ENCODE measurements at regions not wholly inside any gene's neighbourhood (a gene's known extent, or its start where the extent isn't known, plus 50 kb on each side); places are given as distances from the start of the nearest gene placed in this dataset.
"Not testable (repeated sequence)": the region's sequence is repeated elsewhere in the genome, so short reads cannot be mapped to it uniquely, and the experiment has no call there.

DNA sequence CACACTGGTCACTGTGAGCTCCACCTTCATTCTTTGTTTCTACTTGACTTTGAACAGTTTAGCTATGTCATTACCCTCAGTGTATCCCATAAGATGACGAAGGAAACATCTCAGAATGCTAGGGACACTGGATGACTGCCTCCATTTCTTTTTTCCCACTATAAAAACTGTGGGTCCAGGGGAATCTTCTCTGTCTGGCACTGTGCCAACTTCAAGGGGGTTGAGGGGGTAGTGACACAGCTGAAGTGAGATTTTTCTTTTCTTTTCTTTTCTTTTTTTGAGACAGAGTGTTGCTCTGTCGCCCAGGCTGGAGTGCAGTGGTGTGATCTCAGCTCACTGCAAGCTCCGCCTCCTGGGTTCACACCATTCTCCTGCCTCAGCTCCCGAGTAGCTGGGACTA, 302.6 kb upstream of the TARS1 start:
- H3K27ac ChIP-seq (ENCODE audit: low read length); H3K9me3 ChIP-seq (ENCODE audit: control insufficient read depth in 2 of 2, low read length in 2 of 2); H3K27me3 ChIP-seq (ENCODE audit: control insufficient read depth in 1 of 2, insufficient read depth in 2 of 2, low read length in 2 of 2); H3K36me3 ChIP-seq (ENCODE audit: control insufficient read depth in 2 of 2, insufficient read depth in 2 of 2, low read length in 2 of 2); H3K4me3 ChIP-seq (ENCODE audit: low read length in 2 of 2); H3K4me1 ChIP-seq (ENCODE audit: control insufficient read depth, insufficient read depth, low read length); H3K9ac ChIP-seq (ENCODE audit: low read length in 2 of 2): not testable (repeated sequence)

DNA sequence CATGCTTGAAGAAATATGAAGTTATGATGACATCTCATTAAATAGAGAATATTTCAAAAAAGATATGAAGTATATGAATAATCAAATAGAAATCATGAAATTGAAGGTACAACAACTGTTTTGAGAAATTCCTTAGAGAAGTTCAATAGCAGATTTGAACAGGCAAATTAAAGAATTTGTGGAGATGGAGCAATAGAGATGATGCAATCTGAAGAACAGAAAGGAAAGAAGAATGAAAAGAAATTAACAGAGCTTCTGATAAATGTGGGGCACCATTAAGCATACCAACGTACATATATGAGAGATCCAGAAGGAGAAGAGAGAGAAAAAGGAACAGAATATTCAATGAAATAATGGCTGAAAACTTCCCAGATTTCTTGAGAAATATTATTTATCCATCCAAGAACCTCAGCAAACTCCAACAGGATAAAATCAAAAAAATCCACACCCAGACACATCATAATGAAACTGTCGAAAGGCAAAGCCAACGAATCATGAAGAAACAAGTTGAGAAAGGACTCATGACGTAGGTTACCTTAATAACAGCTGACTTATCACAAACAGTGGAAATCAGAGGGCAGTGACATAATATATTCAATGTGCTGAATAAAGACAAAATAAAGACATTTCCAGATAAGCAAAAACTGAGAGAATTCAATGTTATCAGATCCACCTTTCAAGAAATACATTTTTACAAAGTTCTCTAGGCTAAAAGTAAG, 297.2 kb upstream of the TARS1 start:
- Histone ChIP-seq H3K4me1 (ENCODE audit: control insufficient read depth, insufficient read depth, low read length) (no peaks in the 10 kb centered on the region), H3K9me3 (ENCODE audit: control insufficient read depth in 2 of 2, low read length in 2 of 2) (no peaks in the 10 kb centered on the region), H3K9ac (ENCODE audit: low read length in 2 of 2) (no peak overlapping the region), H3K27ac (ENCODE audit: low read length) (no peak overlapping the region), H3K36me3 (ENCODE audit: control insufficient read depth in 2 of 2, insufficient read depth in 2 of 2, low read length in 2 of 2) (no peaks in the 10 kb centered on the region), H3K27me3 (ENCODE audit: control insufficient read depth in 1 of 2, insufficient read depth in 2 of 2, low read length in 2 of 2) (no peaks in the 10 kb centered on the region), H3K4me3 (ENCODE audit: low read length in 2 of 2) (no peak overlapping the region)

DNA sequence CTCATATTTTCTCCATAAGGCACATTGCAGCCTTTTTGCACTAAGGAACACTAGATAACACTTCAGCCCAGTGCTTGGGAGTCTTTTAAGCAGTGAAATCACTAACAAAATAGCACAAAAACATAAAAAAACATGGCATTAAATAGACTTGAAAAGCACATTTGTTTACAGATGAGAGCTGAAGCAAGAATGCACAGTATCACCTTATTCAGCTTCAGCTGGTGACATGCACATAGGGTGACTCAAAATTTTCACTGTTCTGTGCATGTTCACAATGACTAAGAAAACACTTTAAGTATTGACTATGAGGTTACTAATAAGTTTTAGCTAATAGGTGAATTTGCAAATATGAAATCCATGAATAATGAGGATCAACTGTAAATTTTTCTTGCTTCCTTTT, 293.9 kb upstream of the TARS1 start:
- H3K4me3 ChIP-seq (ENCODE audit: low read length in 2 of 2), result no peak overlapping the region
- no peaks in the 10 kb centered on the region for H3K36me3 ChIP-seq (ENCODE audit: control insufficient read depth in 2 of 2, insufficient read depth in 2 of 2, low read length in 2 of 2)
- H3K27me3 ChIP-seq (ENCODE audit: control insufficient read depth in 1 of 2, insufficient read depth in 2 of 2, low read length in 2 of 2), result no peaks in the 10 kb centered on the region
- no peaks in the 10 kb centered on the region for H3K9me3 ChIP-seq (ENCODE audit: control insufficient read depth in 2 of 2, low read length in 2 of 2)
- no peak overlapping the region for H3K9ac ChIP-seq (ENCODE audit: low read length in 2 of 2)
- no peak overlapping the region for H3K27ac ChIP-seq (ENCODE audit: low read length)
- no peaks in the 10 kb centered on the region for H3K4me1 ChIP-seq (ENCODE audit: control insufficient read depth, insufficient read depth, low read length)

DNA sequence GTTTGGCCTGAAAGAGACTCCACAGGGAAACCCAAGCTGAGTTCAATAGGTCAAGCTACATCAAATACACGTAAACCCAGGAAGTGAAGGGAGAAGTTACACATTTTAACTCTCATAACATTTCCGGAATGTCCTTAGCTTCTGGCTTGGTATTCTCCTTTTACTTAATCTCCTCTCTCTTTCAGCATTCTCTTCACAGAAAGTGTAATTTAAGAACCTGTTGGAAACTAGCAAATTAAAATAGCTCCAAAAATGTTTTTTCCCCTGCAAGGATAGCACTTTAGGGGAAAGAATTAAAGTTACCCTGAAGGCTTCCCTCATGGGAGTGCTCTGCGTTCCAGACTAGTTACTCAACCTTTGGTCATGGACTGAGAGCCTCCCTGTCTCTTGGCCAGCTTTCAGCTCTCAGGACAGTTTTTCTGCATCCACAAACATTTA, 292.7 kb upstream of the TARS1 start:
- H3K36me3 ChIP-seq (ENCODE audit: control insufficient read depth in 2 of 2, insufficient read depth in 2 of 2, low read length in 2 of 2), result no peaks in the 10 kb centered on the region
- H3K4me1 ChIP-seq (ENCODE audit: control insufficient read depth, insufficient read depth, low read length), result no peaks in the 10 kb centered on the region
- no peak overlapping the region for H3K4me3 ChIP-seq (ENCODE audit: low read length in 2 of 2)
- no peak overlapping the region for H3K27ac ChIP-seq (ENCODE audit: low read length)
- no peak overlapping the region for H3K9ac ChIP-seq (ENCODE audit: low read length in 2 of 2)
- no peaks in the 10 kb centered on the region for H3K9me3 ChIP-seq (ENCODE audit: control insufficient read depth in 2 of 2, low read length in 2 of 2)
- no peaks in the 10 kb centered on the region for H3K27me3 ChIP-seq (ENCODE audit: control insufficient read depth in 1 of 2, insufficient read depth in 2 of 2, low read length in 2 of 2)

DNA sequence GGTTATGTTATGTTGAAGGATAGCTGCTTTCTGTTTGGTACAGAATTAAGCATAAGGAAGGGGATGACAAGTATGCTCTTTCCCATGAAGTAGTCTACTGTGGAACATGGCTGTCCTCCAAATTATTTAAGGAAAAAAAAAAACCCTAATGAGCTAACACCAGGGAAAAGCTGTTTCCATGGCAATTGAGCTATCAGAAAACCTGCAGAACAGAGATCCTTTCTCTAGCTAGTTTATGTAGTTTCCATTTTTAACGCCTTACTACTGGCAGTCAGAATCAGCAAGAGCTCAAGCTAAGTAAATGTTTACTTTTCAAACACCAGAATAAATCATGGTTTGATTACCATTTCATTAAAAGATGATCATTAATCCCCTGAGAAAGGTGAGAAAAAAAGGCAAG, 287.4 kb upstream of the TARS1 start:
- Histone ChIP-seq H3K4me3 (ENCODE audit: low read length in 2 of 2) (no peak overlapping the region), H3K9ac (ENCODE audit: low read length in 2 of 2) (no peak overlapping the region), H3K9me3 (ENCODE audit: control insufficient read depth in 2 of 2, low read length in 2 of 2) (no peaks in the 10 kb centered on the region), H3K36me3 (ENCODE audit: control insufficient read depth in 2 of 2, insufficient read depth in 2 of 2, low read length in 2 of 2) (no peaks in the 10 kb centered on the region), H3K4me1 (ENCODE audit: control insufficient read depth, insufficient read depth, low read length) (no peaks in the 10 kb centered on the region), H3K27me3 (ENCODE audit: control insufficient read depth in 1 of 2, insufficient read depth in 2 of 2, low read length in 2 of 2) (no peaks in the 10 kb centered on the region), H3K27ac (ENCODE audit: low read length) (no peak overlapping the region)

DNA sequence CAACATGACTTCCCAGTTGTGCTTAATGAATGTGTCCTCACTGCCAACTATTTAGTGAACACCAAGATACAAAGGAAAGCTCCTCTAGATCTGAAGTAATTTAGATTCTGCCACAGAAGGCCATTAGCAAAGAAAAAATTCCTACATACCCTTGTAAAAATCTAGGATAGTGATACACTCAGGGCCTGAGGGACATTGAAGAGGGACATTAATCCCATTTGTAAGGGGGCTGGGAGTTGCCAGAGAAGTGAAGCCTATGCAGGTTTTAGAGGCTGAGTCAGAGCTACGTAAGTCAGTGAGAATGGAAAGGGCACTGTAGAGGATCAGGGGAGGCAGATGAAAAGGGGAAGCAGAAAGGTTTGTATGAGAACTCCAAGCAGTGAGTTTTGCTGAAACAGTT, 286.9 kb upstream of the TARS1 start:
- H3K9me3 ChIP-seq (ENCODE audit: control insufficient read depth in 2 of 2, low read length in 2 of 2), result no peaks in the 10 kb centered on the region
- no peak overlapping the region for H3K27ac ChIP-seq (ENCODE audit: low read length)
- no peaks in the 10 kb centered on the region for H3K36me3 ChIP-seq (ENCODE audit: control insufficient read depth in 2 of 2, insufficient read depth in 2 of 2, low read length in 2 of 2)
- H3K4me1 ChIP-seq (ENCODE audit: control insufficient read depth, insufficient read depth, low read length), result no peaks in the 10 kb centered on the region
- no peak overlapping the region for H3K9ac ChIP-seq (ENCODE audit: low read length in 2 of 2)
- no peaks in the 10 kb centered on the region for H3K27me3 ChIP-seq (ENCODE audit: control insufficient read depth in 1 of 2, insufficient read depth in 2 of 2, low read length in 2 of 2)
- no peak overlapping the region for H3K4me3 ChIP-seq (ENCODE audit: low read length in 2 of 2)

DNA sequence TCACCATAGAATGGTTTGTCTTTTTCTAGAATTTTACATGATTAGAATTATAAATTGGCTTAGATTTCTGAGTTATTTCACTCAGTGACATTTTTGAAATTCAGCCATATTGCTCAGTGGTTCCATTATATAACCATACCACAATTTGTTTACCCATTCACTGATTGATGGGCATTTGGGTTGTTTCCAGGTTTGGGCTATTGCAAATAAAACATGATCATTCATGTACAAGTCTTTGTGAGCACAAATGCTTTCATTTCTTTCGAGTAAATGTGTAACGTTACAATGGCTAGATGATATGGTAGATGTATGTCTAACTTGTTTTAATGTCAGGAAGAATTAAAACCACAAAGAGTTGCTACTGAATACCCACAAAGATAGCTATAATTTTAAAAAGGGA, 279.9 kb upstream of the TARS1 start:
- Histone ChIP-seq H3K9me3 (ENCODE audit: control insufficient read depth in 2 of 2, low read length in 2 of 2) (no peaks in the 10 kb centered on the region), H3K36me3 (ENCODE audit: control insufficient read depth in 2 of 2, insufficient read depth in 2 of 2, low read length in 2 of 2) (no peaks in the 10 kb centered on the region), H3K4me1 (ENCODE audit: control insufficient read depth, insufficient read depth, low read length) (no peaks in the 10 kb centered on the region), H3K27me3 (ENCODE audit: control insufficient read depth in 1 of 2, insufficient read depth in 2 of 2, low read length in 2 of 2) (no peaks in the 10 kb centered on the region), H3K4me3 (ENCODE audit: low read length in 2 of 2) (no peak overlapping the region), H3K27ac (ENCODE audit: low read length) (no peak overlapping the region), H3K9ac (ENCODE audit: low read length in 2 of 2) (no peak overlapping the region)

DNA sequence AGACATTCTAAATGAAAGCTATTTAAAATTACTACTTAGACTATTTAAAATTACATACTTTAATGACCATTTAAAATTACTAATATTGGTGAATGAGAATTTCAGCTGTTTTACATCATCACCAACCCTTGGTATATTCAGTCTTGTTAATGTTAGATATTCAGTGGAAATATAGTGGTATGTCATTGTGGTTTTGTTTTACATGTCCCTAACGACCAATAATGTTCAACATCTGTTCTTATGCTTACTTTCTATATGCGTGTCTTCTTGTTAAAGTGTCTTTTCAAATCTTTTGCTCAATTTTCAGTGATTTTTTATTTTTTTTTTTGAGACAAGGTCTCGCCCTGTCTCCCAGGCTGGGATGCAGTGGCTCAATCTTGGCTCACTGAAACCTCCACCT, 279.3 kb upstream of the TARS1 start:
- no peak overlapping the region for H3K4me3 ChIP-seq (ENCODE audit: low read length in 2 of 2)

DNA sequence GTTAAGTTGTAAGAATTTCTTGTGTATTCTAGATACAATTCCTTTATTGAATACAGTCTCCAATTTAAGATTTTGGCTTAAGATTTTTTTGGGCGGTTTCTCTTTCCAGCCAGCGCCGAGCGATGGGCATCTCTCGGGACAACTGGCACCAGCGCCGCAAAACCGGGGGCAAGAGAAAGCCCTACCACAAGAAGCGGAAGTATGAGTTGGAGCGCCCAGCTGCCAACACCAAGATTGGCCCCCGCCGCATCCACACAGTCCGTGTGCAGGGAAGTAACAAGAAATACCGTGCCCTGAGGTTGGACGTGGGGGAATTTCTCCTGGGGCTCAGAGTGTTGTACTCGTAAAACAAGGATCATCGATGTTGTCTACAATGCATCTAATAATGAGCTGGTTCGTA, 278.7 kb upstream of the TARS1 start:
- Histone ChIP-seq H3K36me3 (ENCODE audit: control insufficient read depth in 2 of 2, insufficient read depth in 2 of 2, low read length in 2 of 2) (no peaks in the 10 kb centered on the region), H3K4me3 (ENCODE audit: low read length in 2 of 2) (no peak overlapping the region), H3K4me1 (ENCODE audit: control insufficient read depth, insufficient read depth, low read length) (no peaks in the 10 kb centered on the region), H3K27ac (ENCODE audit: low read length) (no peak overlapping the region), H3K27me3 (ENCODE audit: control insufficient read depth in 1 of 2, insufficient read depth in 2 of 2, low read length in 2 of 2) (no peaks in the 10 kb centered on the region), H3K9ac (ENCODE audit: low read length in 2 of 2) (no peak overlapping the region), H3K9me3 (ENCODE audit: control insufficient read depth in 2 of 2, low read length in 2 of 2) (no peaks in the 10 kb centered on the region)

More for the DNA sequence above, 279.3 kb upstream of the TARS1 start:
- no peak overlapping the region for H3K27ac ChIP-seq (ENCODE audit: low read length)
- no peaks in the 10 kb centered on the region for H3K36me3 ChIP-seq (ENCODE audit: control insufficient read depth in 2 of 2, insufficient read depth in 2 of 2, low read length in 2 of 2)
- H3K9ac ChIP-seq (ENCODE audit: low read length in 2 of 2), result no peak overlapping the region
- H3K9me3 ChIP-seq (ENCODE audit: control insufficient read depth in 2 of 2, low read length in 2 of 2), result no peaks in the 10 kb centered on the region
- no peaks in the 10 kb centered on the region for H3K4me1 ChIP-seq (ENCODE audit: control insufficient read depth, insufficient read depth, low read length)
- no peaks in the 10 kb centered on the region for H3K27me3 ChIP-seq (ENCODE audit: control insufficient read depth in 1 of 2, insufficient read depth in 2 of 2, low read length in 2 of 2)

DNA sequence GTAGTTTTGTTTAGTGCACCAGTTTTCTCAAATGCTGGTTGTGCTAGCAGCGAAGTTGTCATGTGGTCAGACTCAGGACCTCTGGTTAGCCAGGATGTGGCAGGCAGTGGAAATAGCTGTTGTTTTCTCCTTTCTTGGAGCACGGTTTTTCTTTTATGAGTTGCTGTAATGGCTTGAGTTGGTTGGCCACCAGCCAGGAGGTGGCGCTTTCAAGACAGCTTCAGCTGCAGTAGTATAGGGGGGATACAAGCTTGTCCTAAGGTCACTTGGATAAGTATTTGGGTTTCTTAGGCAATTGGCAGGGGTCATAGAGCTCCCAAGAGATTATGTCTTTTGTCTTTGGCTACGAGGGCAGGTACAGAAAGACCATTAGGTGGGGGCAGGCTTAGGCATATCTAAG, 274.2 kb upstream of the TARS1 start:
- H3K36me3 ChIP-seq (ENCODE audit: control insufficient read depth in 2 of 2, insufficient read depth in 2 of 2, low read length in 2 of 2), result no peaks in the 10 kb centered on the region
- no peaks in the 10 kb centered on the region for H3K4me1 ChIP-seq (ENCODE audit: control insufficient read depth, insufficient read depth, low read length)
- H3K27ac ChIP-seq (ENCODE audit: low read length), result no peak overlapping the region
- H3K27me3 ChIP-seq (ENCODE audit: control insufficient read depth in 1 of 2, insufficient read depth in 2 of 2, low read length in 2 of 2), result no peaks in the 10 kb centered on the region
- no peak overlapping the region for H3K4me3 ChIP-seq (ENCODE audit: low read length in 2 of 2)
- H3K9ac ChIP-seq (ENCODE audit: low read length in 2 of 2), result no peak overlapping the region
- H3K9me3 ChIP-seq (ENCODE audit: control insufficient read depth in 2 of 2, low read length in 2 of 2), result no peaks in the 10 kb centered on the region

DNA sequence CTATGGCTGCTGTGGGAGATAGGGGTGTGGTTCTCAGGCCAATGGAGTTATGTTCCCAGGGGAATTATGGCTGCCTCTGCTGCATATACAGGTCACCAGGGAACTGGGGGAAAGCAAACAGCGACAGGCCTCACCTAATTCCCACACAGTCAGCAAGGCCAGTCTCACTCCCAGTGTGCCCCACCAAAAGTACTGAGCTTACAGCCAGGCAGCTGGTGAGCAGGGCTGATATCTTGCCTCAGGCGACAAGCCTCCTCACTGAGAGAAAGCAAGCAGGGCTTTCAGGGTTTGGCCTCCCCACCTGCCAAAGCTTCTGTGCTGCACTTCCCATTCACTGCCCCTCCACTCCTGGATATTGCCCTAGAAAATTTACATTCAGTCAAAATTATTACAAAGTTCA, 273.8 kb upstream of the TARS1 start:
- no peaks in the 10 kb centered on the region for H3K27me3 ChIP-seq (ENCODE audit: control insufficient read depth in 1 of 2, insufficient read depth in 2 of 2, low read length in 2 of 2)
- H3K27ac ChIP-seq (ENCODE audit: low read length), result no peak overlapping the region
- H3K4me3 ChIP-seq (ENCODE audit: low read length in 2 of 2), result no peak overlapping the region
- H3K4me1 ChIP-seq (ENCODE audit: control insufficient read depth, insufficient read depth, low read length), result no peaks in the 10 kb centered on the region
- H3K9me3 ChIP-seq (ENCODE audit: control insufficient read depth in 2 of 2, low read length in 2 of 2), result no peaks in the 10 kb centered on the region
- no peak overlapping the region for H3K9ac ChIP-seq (ENCODE audit: low read length in 2 of 2)
- H3K36me3 ChIP-seq (ENCODE audit: control insufficient read depth in 2 of 2, insufficient read depth in 2 of 2, low read length in 2 of 2), result no peaks in the 10 kb centered on the region
